Activated CD8-positive, alpha-beta memory T cell treated with anti-CD3 and anti-CD28 coated beads for 4 hours (primary cell): ENCODE measurements at regions not wholly inside any gene's neighbourhood (a gene's known extent, or its start where the extent isn't known, plus 50 kb on each side); places are given as distances from the start of the nearest gene placed in this dataset.

Source experiments
- DNase-seq, 2 donors: peaks; one replicate each; pipeline ENCODE4 v3.0.0-alpha.2; 2020; ENCODE audit warnings: low read depth in 2 of 2

DNA sequence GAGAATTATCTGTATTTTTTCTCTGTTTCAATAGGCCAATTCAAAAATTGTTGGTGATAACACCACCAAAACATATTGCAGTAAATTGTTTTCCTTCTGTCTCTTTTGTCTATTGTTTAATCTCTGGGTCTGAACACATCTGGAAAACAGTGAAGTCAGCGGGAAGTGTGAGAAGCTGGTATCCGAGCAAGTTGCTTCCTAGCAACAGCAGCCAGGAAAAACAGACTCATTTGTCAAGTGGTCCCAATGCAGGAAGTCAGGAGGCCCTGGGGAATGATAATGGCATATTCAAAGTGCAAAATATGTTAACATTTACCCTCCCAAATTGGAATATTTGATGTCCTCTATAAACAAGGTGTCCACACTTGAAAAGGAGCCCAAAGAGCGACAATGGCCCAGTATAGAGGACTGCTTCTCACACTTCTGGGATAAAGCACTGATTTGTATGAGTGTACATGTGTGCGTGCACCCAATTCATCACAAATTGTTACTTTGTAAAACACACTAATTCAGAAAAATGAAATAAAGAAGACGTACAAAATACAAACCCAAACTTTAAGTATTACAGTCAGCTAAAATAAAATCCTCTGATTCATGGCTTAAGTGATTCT lies 515.0 kb downstream of the TBC1D4 start:
- no peak for DNase-seq

DNA sequence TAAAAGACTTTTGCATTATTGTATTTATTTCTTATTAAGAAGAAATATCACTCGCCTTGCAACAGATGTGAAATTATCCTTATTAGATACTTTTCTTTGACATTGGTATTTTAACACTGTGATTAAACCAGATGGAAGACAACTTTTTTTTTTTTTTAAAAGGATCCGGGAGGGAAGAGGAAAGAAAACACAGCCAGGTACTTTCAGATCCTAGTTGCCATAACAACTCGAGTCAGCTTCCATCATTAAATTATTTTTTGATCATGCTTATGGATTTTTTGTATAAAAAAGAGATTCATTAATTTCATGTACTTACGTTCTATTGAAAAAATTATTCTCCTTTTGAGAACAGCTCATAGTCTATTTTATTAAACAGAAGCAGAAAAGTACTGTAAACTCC lies 515.7 kb downstream of the TBC1D4 start:
- no peak for DNase-seq

DNA sequence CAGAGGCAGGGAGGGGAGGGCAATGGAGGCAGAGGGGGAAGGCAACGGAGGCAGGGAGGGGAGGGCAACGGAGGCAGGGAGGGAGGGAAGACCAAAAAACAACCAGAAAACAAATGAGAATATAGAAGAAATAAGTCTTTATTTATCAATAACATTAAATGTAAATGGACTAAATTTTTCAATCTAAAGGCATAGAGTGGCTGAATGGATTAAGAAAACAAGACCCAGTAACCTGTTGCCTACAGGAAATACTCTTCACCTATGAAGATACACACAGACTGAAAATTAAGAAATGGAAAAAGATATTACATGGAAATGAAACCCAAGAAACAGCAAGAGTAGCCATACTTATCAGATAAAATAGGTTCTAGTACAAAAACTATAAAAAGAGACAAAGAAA lies 536.3 kb downstream of the TBC1D4 start:
- DNase-seq, result no peak

DNA sequence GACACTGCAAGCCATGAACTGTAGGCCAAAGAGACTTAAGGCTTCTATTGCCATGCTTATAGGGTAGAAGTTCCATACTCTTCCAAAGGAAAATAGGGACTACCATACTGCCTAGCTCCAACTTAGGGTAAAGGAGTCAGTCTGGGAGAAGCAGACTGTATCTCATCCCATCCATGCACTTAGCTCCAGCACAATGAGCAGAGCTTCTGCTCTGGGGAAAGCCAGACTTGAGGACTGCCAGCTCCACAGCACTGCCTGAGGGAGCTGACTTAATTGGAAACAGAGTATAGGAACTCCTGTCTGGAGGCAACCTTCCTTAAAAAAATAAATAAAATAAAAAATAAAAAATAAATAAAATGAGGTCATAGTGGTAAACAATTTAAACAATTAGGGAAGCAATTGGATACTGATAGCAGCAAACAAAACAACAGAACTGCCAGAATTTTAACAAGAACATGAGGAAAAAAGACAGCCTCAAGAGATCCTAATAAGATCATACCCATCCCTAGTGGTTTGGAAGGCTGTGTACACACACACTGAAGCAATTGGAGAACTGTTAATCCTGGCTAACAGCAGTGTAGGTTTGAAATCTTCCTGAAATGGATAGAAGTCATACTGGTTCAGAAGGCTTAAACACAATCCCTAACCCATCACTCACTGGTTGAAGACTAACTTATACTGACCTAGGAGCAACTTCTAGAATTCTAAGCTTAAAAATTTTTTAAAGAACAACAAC lies 550.1 kb downstream of the TBC1D4 start:
- DNase-seq, result no peak

DNA sequence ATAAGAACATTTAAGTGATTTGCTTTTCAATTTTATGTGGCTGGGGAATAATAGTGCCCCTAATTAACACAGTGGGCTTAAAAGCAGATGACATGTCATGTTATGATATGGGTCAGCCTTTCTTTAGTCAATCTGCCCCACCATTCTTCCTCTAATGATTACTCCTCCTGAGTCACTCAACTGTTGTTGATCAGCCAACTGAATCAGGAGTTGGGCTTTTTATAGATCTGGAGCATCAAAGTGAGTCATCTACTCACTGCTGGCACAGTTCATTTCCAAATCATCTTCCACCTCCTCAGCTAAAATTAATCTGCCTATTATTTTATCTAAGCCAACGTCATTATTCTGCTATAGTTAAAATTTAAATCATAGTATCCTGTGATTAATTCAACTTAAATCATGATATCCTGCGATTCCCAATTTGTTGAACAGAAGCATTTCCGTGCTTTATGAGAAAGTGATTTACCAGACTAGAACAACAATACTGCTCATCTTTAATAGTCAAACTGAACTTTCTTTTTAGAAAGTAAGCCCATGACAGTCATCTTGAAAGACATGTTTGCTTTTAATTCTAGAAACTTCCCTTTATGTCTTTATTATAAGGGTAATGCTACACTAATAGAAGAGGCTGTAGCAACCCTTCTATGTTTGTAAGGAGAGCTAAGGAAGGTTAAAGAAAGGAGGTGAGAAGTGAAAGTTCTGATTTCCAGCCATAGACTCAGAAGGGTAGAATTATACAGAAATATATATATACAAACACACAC lies 551.4 kb downstream of the TBC1D4 start:
- DNase-seq, result no peak

DNA sequence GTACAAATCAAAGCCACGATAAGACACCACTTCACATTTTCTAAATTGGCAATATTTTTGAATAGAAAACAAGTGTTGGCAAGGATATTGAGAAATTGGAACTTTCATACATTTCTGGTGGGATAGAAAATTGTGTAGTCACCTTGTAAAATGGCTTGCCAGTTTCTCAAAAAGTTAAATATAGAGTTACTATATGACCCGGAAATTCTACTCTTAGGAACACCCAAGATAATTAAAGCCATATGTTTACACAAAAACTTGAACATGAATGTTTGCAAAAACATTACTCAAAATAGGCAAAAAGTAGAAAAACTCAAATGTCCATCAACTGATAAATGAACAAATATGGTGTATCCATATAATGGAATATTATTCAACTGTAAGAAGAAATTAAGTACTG lies 552.5 kb downstream of the TBC1D4 start:
- DNase-seq, result no peak

DNA sequence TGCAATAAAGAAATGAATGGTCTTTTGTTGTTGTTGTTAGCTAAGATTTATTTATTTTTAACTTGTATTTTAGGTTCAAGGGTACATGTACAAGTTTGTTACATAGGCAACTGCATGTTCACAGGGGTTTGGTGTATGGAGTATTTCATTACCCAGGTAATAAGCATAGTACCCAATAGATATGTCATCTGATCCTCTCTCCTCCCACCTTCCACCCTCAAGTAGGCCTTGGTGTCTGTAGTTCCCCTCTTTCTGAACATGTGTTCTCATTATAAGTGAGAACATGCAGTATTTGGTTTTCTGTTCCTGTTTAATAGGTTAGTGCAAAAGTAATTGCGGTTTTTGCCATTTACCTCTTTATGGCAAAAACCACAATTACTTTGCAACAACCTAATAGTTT lies 554.1 kb downstream of the TBC1D4 start:
- no peak for DNase-seq

DNA sequence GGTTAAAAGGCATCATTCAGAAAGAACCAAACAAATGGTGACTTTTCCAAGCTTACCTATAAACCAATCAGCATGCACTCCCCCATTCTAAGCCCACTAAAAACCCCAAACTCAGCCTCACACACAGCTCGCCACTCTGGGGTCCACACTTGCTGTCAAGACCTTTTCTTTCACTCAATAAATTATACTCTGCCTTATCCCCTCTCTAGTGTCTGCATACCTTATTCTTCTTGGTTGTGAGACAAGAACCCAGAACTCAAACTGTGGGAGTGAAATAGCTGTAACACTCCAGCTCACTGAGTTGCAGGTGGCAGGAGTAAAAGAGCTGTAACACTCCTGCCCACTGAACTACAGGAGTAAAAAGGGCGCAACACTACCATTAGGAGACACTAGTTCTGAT lies 559.0 kb downstream of the TBC1D4 start:
- DNase-seq, result no peak

DNA sequence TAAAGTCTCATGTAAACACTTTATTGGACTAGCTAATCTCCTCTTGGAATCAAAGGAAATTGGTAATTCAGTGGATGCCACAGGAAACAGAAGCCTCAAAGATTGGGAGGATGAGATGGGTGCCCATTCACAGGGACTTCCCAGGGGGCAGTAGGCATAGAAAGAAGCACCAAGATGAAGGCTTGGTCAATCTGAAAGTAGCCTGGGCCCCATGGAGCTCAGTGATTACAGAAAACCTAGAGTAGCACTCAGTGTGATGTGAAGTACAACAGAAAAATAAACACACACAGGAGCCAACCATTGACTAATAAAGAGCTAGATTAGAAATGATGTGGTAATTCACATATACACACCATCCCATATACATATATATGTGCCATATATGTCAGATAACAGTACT lies 560.6 kb downstream of the TBC1D4 start:
- DNase-seq, result no peak

DNA sequence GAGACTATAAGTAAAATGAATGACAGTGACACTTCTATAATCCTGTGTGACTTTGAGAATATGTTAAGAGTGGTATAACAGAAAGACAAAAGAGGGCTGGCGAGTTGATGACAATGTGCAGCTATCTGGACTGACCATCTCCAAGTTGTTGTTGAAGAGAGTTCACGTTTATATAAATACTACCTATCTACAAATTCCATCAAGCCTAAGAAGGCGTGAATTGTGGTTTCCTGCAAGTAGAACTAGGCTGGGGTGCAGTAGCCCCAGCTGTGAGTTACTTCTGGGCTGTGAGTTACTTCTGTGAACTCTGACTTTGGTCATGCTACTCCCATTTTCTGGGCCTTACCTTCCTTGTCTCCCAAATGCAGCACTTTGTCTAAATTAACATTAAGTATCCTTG lies 561.0 kb downstream of the TBC1D4 start:
- DNase-seq, result no peak

DNA sequence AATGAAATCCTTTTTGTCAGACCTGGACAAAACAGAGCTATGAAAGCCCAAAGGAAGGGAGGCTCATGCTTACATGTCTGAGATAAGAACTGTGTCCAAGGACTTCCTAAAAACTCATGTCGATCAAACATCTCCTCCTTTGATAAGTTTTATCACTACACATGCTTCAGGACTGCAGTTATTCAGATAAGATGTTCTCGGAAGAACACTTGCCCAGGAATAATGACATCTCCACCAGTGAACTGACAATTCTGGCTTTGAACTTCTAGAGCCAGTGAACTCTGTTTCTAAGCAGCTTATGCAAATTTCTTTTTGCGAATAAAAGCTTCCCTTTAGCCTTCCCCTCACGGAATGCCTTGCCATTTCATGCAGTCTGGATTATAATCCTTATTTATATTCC lies 561.6 kb downstream of the TBC1D4 start:
- no peak for DNase-seq

DNA sequence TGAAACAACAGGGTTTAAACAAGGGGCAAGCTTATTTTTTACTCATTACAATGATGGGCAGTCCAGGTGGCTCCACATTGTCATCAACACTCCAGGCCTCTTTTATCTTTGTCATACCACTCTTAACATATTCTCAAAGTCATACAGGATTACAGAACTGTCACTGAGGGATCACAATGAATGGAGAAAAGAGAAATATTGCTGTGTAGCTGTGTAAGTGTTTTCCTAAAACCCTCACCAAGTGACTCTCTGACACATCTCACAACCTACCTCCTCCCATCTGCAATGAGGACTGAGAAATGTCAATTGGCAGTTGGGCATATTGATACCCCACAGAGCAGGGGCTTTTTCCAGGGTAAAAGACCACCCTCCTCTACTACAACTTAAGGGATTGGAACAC lies 562.1 kb downstream of the TBC1D4 start:
- no peak for DNase-seq

DNA sequence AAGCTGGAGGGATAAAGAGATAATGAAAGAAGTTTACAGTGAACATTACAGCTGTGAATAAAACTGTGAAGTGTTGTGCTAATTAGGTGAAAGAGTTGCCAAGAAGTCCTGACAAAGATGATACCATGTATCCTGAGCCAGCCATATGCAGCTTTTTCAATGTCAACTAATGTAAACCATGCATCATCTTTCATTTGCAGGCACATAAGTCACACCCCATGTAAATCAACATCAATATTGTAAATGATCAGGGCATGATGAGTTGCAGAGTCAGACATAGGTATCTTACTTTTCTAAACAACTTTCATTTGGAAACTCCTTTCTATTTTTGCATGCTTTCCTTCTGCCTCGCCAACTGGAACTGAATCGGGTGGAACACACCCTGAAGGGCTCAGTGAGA lies 569.1 kb downstream of the TBC1D4 start:
- no peak for DNase-seq

DNA sequence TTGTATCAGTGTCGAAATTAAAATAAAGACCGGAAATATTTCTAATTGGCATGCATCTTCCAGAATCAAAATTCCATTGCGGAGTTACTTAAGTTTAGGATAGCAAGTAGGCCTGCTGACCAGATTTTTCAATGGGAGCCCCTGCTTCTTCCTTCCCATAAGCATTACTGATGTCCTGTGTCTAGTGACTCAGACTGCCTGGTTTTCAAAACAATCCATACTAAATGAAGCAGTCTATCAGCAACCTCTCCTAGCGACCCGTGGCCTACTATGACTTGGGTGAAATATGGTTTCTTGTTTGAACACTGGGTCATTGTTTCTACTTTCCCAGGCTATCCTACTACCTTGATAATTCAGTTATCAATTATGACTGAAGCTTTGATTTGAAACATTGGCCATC lies 571.6 kb downstream of the TBC1D4 start:
- no peak for DNase-seq

DNA sequence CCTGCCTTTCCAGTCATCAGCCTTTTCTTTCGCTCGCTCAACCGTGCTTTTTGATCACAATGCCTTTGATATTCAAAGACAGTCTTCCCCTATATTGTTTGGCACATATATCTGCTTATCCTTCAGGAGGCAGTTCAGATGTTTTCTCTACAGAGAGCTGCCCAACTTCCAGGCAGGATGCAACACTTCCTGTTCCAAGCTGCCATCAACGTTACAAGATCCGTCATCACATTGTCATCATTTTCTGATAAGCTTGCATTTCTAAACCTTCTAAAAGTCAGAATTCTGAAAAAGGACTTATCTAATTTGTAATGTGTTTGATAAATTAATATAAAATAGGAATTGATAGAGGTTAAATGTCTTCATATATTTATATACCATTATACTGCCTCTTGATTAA lies 574.2 kb downstream of the TBC1D4 start:
- DNase-seq, result no peak

DNA sequence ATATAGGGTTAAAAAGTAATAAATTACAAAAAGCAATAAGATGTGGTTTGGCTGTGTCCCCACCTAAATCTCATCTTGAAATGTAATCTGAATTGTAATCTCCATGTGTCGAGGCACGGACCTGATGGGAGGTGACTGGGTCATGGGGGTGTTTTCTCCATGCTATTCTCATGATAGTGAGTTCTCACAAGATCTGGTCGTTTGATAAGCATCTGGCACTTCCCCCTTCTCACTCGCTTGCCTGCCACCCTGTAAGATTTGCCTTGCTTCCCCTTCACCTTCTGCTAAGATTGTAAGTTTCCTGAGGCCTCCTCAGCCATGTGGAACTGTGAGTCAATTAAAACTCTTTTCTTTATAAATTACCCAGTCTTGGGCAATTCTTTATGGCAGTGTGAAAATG lies 577.4 kb downstream of the TBC1D4 start:
- no peak for DNase-seq

DNA sequence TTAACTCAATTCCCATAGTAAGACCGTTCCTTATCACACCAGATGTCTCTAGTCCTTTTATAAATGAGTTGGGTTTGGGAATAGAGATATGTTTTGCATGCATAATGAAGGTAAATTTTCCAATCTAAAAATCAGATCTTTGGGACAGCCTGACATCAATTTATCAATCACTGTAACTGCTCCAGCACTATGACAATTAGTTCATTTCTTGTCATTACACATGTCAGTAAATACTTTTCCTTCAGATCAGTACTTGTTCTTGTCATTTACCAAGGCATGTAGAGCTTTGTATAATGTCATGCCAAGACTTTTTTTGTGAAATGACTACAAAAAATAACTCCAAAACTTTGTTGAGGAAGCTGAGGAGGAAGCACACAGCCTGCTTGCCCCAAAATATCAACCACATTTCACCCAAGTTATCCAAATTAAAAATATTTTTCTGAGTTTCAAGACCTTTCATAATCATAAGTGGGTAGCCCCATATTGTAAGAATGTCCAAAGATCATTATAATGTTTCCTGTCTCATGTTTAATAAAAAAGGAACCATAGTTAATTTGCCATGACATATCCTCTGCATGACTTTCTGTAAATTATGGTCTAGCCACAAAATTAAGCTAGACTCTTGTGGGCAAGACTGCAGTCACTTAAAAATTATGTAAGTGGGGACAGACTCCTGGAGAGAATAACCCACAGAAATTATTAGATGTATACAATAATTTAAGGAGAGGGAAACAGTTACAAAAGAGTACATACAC lies 586.8 kb downstream of the TBC1D4 start:
- DNase-seq, result no peak

DNA sequence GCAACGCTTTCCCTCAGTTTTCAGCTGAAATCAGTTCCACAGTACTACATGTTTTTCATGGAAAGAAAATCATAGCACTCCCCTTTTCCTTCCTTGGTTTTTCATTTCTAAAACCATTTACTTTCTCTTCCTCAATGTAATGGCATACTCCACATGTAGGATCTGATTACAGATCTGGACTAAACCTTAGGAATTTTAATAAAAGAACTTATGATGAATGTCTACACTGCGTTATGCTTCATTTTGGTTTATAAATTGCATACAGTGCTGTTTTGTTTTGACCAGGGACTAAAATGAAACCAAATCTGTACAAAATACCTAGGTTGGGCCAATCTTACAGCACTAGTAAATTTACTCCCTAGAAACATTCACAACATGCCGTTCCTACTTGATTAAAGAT lies 589.9 kb downstream of the TBC1D4 start:
- no peak for DNase-seq

DNA sequence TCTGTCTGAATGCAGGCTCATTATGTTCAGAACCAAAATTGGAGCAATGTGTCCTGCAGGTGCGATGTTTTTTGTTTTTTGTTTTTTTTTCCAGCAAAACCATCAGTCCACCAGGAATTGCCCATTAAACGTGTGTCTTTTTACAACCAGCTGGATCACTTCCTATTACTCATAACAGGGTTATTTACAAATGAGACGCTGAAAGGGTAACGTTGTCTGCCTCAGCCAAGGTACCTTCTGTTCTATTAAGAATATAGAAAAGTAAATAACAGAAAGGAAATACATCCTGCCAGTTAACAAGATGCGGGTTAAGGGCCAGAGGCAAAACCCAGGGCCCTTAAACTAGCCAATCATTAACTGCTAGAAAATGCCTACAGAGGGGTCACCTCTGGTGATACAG lies 590.4 kb downstream of the TBC1D4 start:
- no peak for DNase-seq

DNA sequence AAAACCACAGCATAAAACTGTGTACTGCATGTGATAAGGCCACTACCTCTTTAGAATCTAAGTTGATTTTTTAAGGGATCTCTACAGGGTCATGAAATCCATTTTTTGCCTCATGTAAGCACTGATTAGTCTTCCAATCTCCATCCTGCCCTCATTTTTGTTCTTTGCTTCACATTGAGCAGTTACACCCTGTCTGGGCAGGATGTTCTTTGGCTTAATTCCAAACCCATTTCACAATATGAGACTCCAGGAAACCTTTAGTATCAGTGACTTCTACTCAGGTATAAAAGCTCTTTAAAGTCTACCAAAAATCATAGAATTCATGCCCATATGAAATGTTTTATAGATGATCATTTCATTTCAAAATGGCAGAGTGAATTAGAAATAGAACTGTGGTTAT lies 592.6 kb downstream of the TBC1D4 start:
- DNase-seq, result no peak

DNA sequence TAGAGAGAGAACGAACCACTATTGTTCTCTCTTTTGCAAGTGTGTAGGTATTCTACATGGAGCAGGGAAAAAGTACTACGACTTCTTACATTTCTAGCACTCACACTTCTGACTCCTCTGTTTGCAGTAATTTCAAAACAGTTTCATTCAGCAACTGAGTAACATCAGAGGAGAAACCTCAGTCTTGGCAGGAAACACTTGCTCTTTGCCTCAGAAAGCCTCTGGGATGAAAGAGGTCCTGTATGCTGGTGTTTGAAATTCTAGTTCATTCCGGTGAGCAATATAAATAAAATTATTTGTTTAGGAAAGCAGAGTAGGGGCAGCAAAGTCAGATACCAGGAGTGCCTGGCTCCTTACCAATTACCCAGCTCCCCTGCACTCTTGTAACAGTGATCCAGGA lies 595.5 kb downstream of the TBC1D4 start:
- no peak for DNase-seq

DNA sequence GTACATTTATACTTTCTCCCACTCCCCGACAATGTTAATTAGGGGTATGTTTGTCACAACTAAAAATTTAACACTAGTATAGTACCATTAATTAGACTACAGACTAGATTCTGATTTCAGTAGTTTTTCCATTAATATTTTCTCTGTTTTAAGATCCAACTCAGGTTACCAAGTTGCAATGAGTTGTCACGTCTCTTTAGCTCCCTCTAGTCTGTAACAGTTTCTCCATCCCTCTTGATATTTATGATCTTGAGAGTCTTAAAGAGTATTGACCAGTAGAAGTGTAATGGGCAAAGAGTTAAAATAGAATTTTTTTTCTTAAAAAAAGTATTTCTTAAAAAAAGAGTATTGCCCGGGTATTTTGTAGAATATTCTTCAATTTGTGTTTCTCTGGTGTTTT lies 598.1 kb downstream of the TBC1D4 start:
- no peak for DNase-seq
